ENCODE measurements at regions not wholly inside any gene's neighbourhood (a gene's known extent, or its start where the extent isn't known, plus 50 kb on each side); places are given as distances from the start of the nearest gene placed in this dataset.
"Not testable (repeated sequence)": the region's sequence is repeated elsewhere in the genome, so short reads cannot be mapped to it uniquely, and the experiment has no call there.

- Mint-ChIP-seq H3K27ac (ENCODE audit: low read depth, unreplicated experiment) (no peak overlapping the region), H3K4me1 (ENCODE audit: insufficient read depth, unreplicated experiment) (peaks cover 15% of the 10 kb centered on the region), H3K9me3 (ENCODE audit: unreplicated experiment) (no peaks in the 10 kb centered on the region), H3K27me3 (ENCODE audit: insufficient read depth, unreplicated experiment) (no peaks in the 10 kb centered on the region), H3K36me3 (ENCODE audit: insufficient read depth, unreplicated experiment) (no peaks in the 10 kb centered on the region), H3K4me3 (ENCODE audit: unreplicated experiment) (no peak overlapping the region)
- intact Hi-C loops (cut with micrococcal nuclease): no loop called here
- BruUV-seq (replicated peaks): no TSS peak
- no peak for TF ChIP-seq CTCF (IDR thresholded peaks at IDR 0.05; ENCODE audit: unreplicated experiment)
- ChIA-PET POLR2A (no interaction called here), CTCF (no interaction called here)
- peak; percentile 38 for DNase-seq (ENCODE audit: unreplicated experiment)
Measured at GRCh38 chr2:75844651-75845050, 133.9 kb upstream of the GCFC2 start.

- H3K27me3 Mint-ChIP-seq (ENCODE audit: insufficient read depth, unreplicated experiment); BruUV-seq (replicated peaks); DNase-seq (ENCODE audit: unreplicated experiment); intact Hi-C loops (cut with micrococcal nuclease); H3K27ac Mint-ChIP-seq (ENCODE audit: low read depth, unreplicated experiment); H3K4me1 Mint-ChIP-seq (ENCODE audit: insufficient read depth, unreplicated experiment); POLR2A ChIA-PET; H3K4me3 Mint-ChIP-seq (ENCODE audit: unreplicated experiment); H3K36me3 Mint-ChIP-seq (ENCODE audit: insufficient read depth, unreplicated experiment); H3K9me3 Mint-ChIP-seq (ENCODE audit: unreplicated experiment): not testable (repeated sequence)
- CTCF ChIA-PET: interaction anchor here (1.0 to 1.3 kb wide), 2 partner anchors 13 to 46 kb away, joined by 3 read pairs; no protein-coding TSS in a partner anchor
Measured at GRCh38 chr2:75834588-75834987, 123.9 kb upstream of the GCFC2 start.

GRCh38 chr2:75833386-75833785 lies 122.7 kb upstream of the GCFC2 start:
- peak; percentile 45 for DNase-seq (ENCODE audit: unreplicated experiment)
- no TSS peak for BruUV-seq (replicated peaks)
- H3K4me3 Mint-ChIP-seq (ENCODE audit: unreplicated experiment): no peak overlapping the region
- no peaks in the 10 kb centered on the region for H3K27me3 Mint-ChIP-seq (ENCODE audit: insufficient read depth, unreplicated experiment)
- ChIA-PET CTCF (interaction anchor here (0.6 to 0.7 kb wide), 2 partner anchors 12 to 1140 kb away, joined by 3 read pairs; no protein-coding TSS in a partner anchor), POLR2A (no interaction called here)
- H3K9me3 Mint-ChIP-seq (ENCODE audit: unreplicated experiment): peaks cover 8% of the 10 kb centered on the region
- H3K27ac Mint-ChIP-seq (ENCODE audit: low read depth, unreplicated experiment): no peak overlapping the region
- intact Hi-C loops (cut with micrococcal nuclease): no loop called here
- H3K4me1 Mint-ChIP-seq (ENCODE audit: insufficient read depth, unreplicated experiment): peaks cover 6% of the 10 kb centered on the region
- H3K36me3 Mint-ChIP-seq (ENCODE audit: insufficient read depth, unreplicated experiment): no peaks in the 10 kb centered on the region
- no peak for TF ChIP-seq CTCF (IDR thresholded peaks at IDR 0.05; ENCODE audit: unreplicated experiment)

GRCh38 chr2:75828826-75829225 lies 118.1 kb upstream of the GCFC2 start:
- TF ChIP-seq CTCF (IDR thresholded peaks at IDR 0.05; ENCODE audit: unreplicated experiment): no peak
- Mint-ChIP-seq H3K27ac (ENCODE audit: low read depth, unreplicated experiment) (no peak overlapping the region), H3K4me3 (ENCODE audit: unreplicated experiment) (no peak overlapping the region), H3K9me3 (ENCODE audit: unreplicated experiment) (peaks cover 14% of the 10 kb centered on the region), H3K36me3 (ENCODE audit: insufficient read depth, unreplicated experiment) (peaks cover 6% of the 10 kb centered on the region), H3K4me1 (ENCODE audit: insufficient read depth, unreplicated experiment) (peaks cover 6% of the 10 kb centered on the region), H3K27me3 (ENCODE audit: insufficient read depth, unreplicated experiment) (peaks cover 11% of the 10 kb centered on the region)
- ChIA-PET CTCF (no interaction called here), POLR2A (no interaction called here)
- peak; percentile 18 for DNase-seq (ENCODE audit: unreplicated experiment)
- BruUV-seq (replicated peaks): no TSS peak
- intact Hi-C loops (cut with micrococcal nuclease): no loop called here

- intact Hi-C loops (cut with micrococcal nuclease); POLR2A ChIA-PET: not testable (repeated sequence)
Measured at GRCh38 chr2:75823515-75823914, 112.8 kb upstream of the GCFC2 start.

More at GRCh38 chr2:75823515-75823914, 112.8 kb upstream of the GCFC2 start:
- DNase-seq (ENCODE audit: unreplicated experiment); H3K36me3 Mint-ChIP-seq (ENCODE audit: insufficient read depth, unreplicated experiment); H3K27ac Mint-ChIP-seq (ENCODE audit: low read depth, unreplicated experiment); H3K4me3 Mint-ChIP-seq (ENCODE audit: unreplicated experiment); BruUV-seq (replicated peaks); H3K4me1 Mint-ChIP-seq (ENCODE audit: insufficient read depth, unreplicated experiment): not testable (repeated sequence)
- CTCF ChIA-PET: interaction anchor here (0.7 to 1.2 kb wide), 2 partner anchors 35 to 416 kb away, joined by 3 to 5 read pairs; no protein-coding TSS in a partner anchor
- peaks cover 11% of the 10 kb centered on the region for H3K27me3 Mint-ChIP-seq (ENCODE audit: insufficient read depth, unreplicated experiment)
- peaks cover 14% of the 10 kb centered on the region for H3K9me3 Mint-ChIP-seq (ENCODE audit: unreplicated experiment)

All from MCF 10A (cell line).